ENCODE measurements at regions not wholly inside any gene's neighbourhood (a gene's known extent, or its start where the extent isn't known, plus 50 kb on each side); places are given as distances from the start of the nearest gene placed in this dataset.
"Not testable (repeated sequence)": the region's sequence is repeated elsewhere in the genome, so short reads cannot be mapped to it uniquely, and the experiment has no call there.

- H3K4me2 ChIP-seq (ENCODE audit: insufficient read depth, low read length); H3K4me3 ChIP-seq; H3K9me1 ChIP-seq (ENCODE audit: control insufficient read depth, insufficient read depth, low read length); H4K20me1 ChIP-seq (replicated peaks; ENCODE audit: control insufficient read depth, insufficient read depth, low read length); H2AFZ ChIP-seq (ENCODE audit: low read depth, low read length); H3K27ac ChIP-seq (ENCODE audit: extremely low read depth, low read depth, low read length); H3K27me3 ChIP-seq (ENCODE audit: control insufficient read depth in 2 of 2, insufficient read depth in 2 of 2, low read length in 2 of 2); H3K36me3 ChIP-seq (ENCODE audit: control insufficient read depth, insufficient read depth, low read length); FAIRE-seq; POLR2A ChIA-PET; DNase-seq (ENCODE audit: extremely low read depth in 1 of 4, low spot score in 3 of 4); H3K4me1 ChIP-seq (replicated peaks in 1 of 2; ENCODE audit: control insufficient read depth in 2 of 2, insufficient read depth in 2 of 2, low read length in 2 of 2); H3K79me2 ChIP-seq (ENCODE audit: control insufficient read depth, insufficient read depth, low read length); BruUV-seq (replicated peaks); ATAC-seq; H3K9me3 ChIP-seq (replicated peaks; ENCODE audit: control insufficient read depth, insufficient read depth, low read depth, low read length); H3K9ac ChIP-seq (ENCODE audit: insufficient read depth in 1 of 2, low read depth in 2 of 2, low read length in 2 of 2); CTCF ChIA-PET (ENCODE audit: low intra/inter-chr PET ratio): not testable (repeated sequence)
- intact Hi-C loops (cut with micrococcal nuclease) (loop anchor here (10.0 kb wide), 1 partner anchor 571 kb away; no protein-coding TSS in a partner anchor), in situ Hi-C loops (cut with MboI) (loop anchor here (25.0 kb wide), 1 partner anchor 483 kb away; no protein-coding TSS in a partner anchor)
- no CpG with 5 or more reads among the region's 4 CpGs for WGBS (ENCODE audit: insufficient coverage, low coverage, missing lambda C conversion rate)
- peak; percentile 64 for TF ChIP-seq ZNF512 (tag; IDR thresholded peaks at IDR 0.05)
Measured at GRCh38 chr4:173995779-173996178, 287.7 kb downstream of the FBXO8 start.

DNA sequence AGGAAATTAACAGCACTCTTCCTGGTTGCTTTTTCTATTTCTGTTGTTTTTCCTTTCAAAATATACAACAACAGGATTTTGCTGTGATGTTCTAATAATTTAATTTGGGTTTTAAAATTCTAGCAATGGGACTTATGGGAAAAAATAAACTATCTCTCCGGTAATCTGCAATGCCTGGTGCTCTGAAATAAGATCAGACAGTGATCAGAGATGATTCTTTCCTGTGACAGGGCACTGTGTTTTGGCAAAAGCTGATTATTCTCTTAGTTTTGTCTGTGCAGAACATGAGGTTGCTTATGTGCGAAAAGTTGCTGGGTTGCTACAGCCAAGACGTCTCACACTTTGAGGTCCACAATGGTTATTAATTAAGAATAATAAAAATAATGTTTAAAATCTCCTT, 291.7 kb downstream of the FBXO8 start:
- Histone ChIP-seq H2AFZ (ENCODE audit: low read depth, low read length) (no peak overlapping the region), H3K9ac (ENCODE audit: insufficient read depth in 1 of 2, low read depth in 2 of 2, low read length in 2 of 2) (no peak overlapping the region), H3K36me3 (ENCODE audit: control insufficient read depth, insufficient read depth, low read length) (no peaks in the 10 kb centered on the region), H4K20me1 (replicated peaks; ENCODE audit: control insufficient read depth, insufficient read depth, low read length) (no peaks in the 10 kb centered on the region), H3K79me2 (ENCODE audit: control insufficient read depth, insufficient read depth, low read length) (no peaks in the 10 kb centered on the region), H3K9me1 (ENCODE audit: control insufficient read depth, insufficient read depth, low read length) (no peaks in the 10 kb centered on the region), H3K9me3 (replicated peaks; ENCODE audit: control insufficient read depth, insufficient read depth, low read depth, low read length) (no peaks in the 10 kb centered on the region), H3K4me3 (no peak overlapping the region), H3K27ac (ENCODE audit: extremely low read depth, low read depth, low read length) (no peak overlapping the region), H3K4me2 (ENCODE audit: insufficient read depth, low read length) (no peak overlapping the region), H3K27me3 (ENCODE audit: control insufficient read depth in 2 of 2, insufficient read depth in 2 of 2, low read length in 2 of 2) (no peaks in the 10 kb centered on the region), H3K4me1 (replicated peaks in 1 of 2; ENCODE audit: control insufficient read depth in 2 of 2, insufficient read depth in 2 of 2, low read length in 2 of 2) (peaks cover 0 to 3% of the 10 kb centered on the region in 2 experiments; a peak in 2 of 5 replicates)
- DNase-seq (ENCODE audit: extremely low read depth in 1 of 4, low spot score in 3 of 4) = no peak
- TF ChIP-seq SMARCA5 (IDR thresholded peaks at IDR 0.05) (no peak), GATA2 (CRISPR knock-in tag; IDR thresholded peaks at IDR 0.05) (no peak), PTRF (tag; IDR thresholded peaks at IDR 0.05) (no peak), FIP1L1 (IDR thresholded peaks at IDR 0.05; ENCODE audit: low read depth, low read length, poor library complexity, severe bottlenecking) (no peak), ELF2 (CRISPR knock-in tag; IDR thresholded peaks at IDR 0.05) (no peak), LARP7 (IDR thresholded peaks at IDR 0.05) (no peak), RBM15 (IDR thresholded peaks at IDR 0.05; ENCODE audit: insufficient read depth, low read length) (no peak), SRSF3 (IDR thresholded peaks at IDR 0.05; ENCODE audit: insufficient read depth, low read length) (no peak), ARID3B (CRISPR knock-in tag; IDR thresholded peaks at IDR 0.05; ENCODE audit: borderline replicate concordance) (no peak), KDM2B (CRISPR knock-in tag; IDR thresholded peaks at IDR 0.05) (no peak), NUFIP1 (IDR thresholded peaks at IDR 0.05; ENCODE audit: partially characterized antibody) (no peak)
- BruUV-seq (replicated peaks) = no TSS peak
- ChIA-PET CTCF (ENCODE audit: low intra/inter-chr PET ratio) (no interaction called here), POLR2A (no interaction called here)
- in situ Hi-C loops (cut with MboI) = loop anchor here (25.0 kb wide), 1 partner anchor 480 kb away; no protein-coding TSS in a partner anchor
- ATAC-seq = no peak
- 26% methylated on average over 3 of the region's 3 CpGs for WGBS (ENCODE audit: insufficient coverage, low coverage, missing lambda C conversion rate)
- intact Hi-C loops (cut with micrococcal nuclease) = loop anchor here (2.0 to 10.0 kb wide), 3 partner anchors 139 to 567 kb away; no protein-coding TSS in a partner anchor
- no peak for FAIRE-seq

All from K562 (cell line).